Testis (tissue), 2 donors: ENCODE measurements at regions not wholly inside any gene's neighbourhood (a gene's known extent, or its start where the extent isn't known, plus 50 kb on each side); places are given as distances from the start of the nearest gene placed in this dataset.

Experiments used
- DNase-seq: peaks from one replicate; pipeline ENCODE4 v3.0.0-alpha.2; 2019
- H3K27ac ChIP-seq, 2 donors: fragments of 200-600 bp; sonication (generic); one replicate each; pipeline ENCODE4 v1.5.1; 2019
- H3K27me3 ChIP-seq: fragments of 200-600 bp; sonication (generic); one replicate; pipeline ENCODE4 v1.5.1; 2019
- H3K36me3 ChIP-seq: fragments of 200-600 bp; sonication (generic); one replicate; pipeline ENCODE4 v1.5.1; 2017; ENCODE audit warnings: low read depth; ENCODE audit errors: missing control alignments
- H3K4me1 ChIP-seq: fragments of 200-600 bp; sonication (generic); one replicate; pipeline ENCODE4 v1.5.1; 2019
- H3K4me3 ChIP-seq, 2 donors: fragments of 200-600 bp; sonication (generic); one replicate each; pipeline ENCODE4 v1.5.1; 2017 to 2019
- H3K9me3 ChIP-seq: fragments of 200-600 bp; sonication (generic); one replicate; pipeline ENCODE4 v1.5.1; 2017
- CTCF ChIP-seq, 3 experiments: fragments of 450-650 bp in 2 of 3; fragments of 200-600 bp in 1 of 3; sonication (generic) in 1 of 3; IDR thresholded peaks; one replicate each; pipeline ENCODE4 v1.5.1; 2016 to 2019; ENCODE audit warnings: antibody characterized with exemption in 3 of 3, mild to moderate bottlenecking in 2 of 3, moderate library complexity in 1 of 3
- POLR2A ChIP-seq: fragments of 450-650 bp; IDR thresholded peaks from one replicate; pipeline ENCODE4 v1.6.1; 2017; ENCODE audit warnings: antibody characterized with exemption, mild to moderate bottlenecking, moderate library complexity
- WGBS, 2 donors: methylation state at CpG; one replicate each; pipeline ENCODE4 v1.1.5; 2018; 5-methylcytosine and 5-hydroxymethylcytosine counted together
- intact Hi-C: fragments of 100-400 bp; cut with DNase I; formaldehyde crosslinking; loops from one replicate; pipeline ENCODE4 v1.15.1; 2023; ENCODE audit warnings: low total_unique reads

GRCh38 chr13:38147050-38147449 is 202.6 kb upstream of the UFM1 start:
- H3K27ac ChIP-seq: no peak overlapping the region
- TF ChIP-seq POLR2A: no peak
- no peak for TF ChIP-seq CTCF (IDR thresholded peaks at IDR 0.05)
- no peak overlapping the region for H3K4me3 ChIP-seq

GRCh38 chr13:38141792-38142191 is 207.9 kb upstream of the UFM1 start:
- Histone ChIP-seq H3K9me3 (no peaks in the 10 kb centered on the region), H3K4me3 (no peak overlapping the region), H3K27me3 (no peaks in the 10 kb centered on the region), H3K36me3 (no peaks in the 10 kb centered on the region), H3K4me1 (no peaks in the 10 kb centered on the region), H3K27ac (no peak overlapping the region)
- DNase-seq: no peak
- TF ChIP-seq POLR2A (no peak), CTCF (IDR thresholded peaks at IDR 0.05) (no peak)
- intact Hi-C loops: no loop called here

More at GRCh38 chr13:38147050-38147449, 202.6 kb upstream of the UFM1 start:
- no peaks in the 10 kb centered on the region for H3K36me3 ChIP-seq
- no peak for DNase-seq
- 59 to 61% methylated on average over 3 of the region's 3 CpGs for WGBS, 2 donors
- no peaks in the 10 kb centered on the region for H3K4me1 ChIP-seq
- H3K9me3 ChIP-seq: no peaks in the 10 kb centered on the region
- H3K27me3 ChIP-seq: no peaks in the 10 kb centered on the region
- intact Hi-C loops: no loop called here

DNA sequence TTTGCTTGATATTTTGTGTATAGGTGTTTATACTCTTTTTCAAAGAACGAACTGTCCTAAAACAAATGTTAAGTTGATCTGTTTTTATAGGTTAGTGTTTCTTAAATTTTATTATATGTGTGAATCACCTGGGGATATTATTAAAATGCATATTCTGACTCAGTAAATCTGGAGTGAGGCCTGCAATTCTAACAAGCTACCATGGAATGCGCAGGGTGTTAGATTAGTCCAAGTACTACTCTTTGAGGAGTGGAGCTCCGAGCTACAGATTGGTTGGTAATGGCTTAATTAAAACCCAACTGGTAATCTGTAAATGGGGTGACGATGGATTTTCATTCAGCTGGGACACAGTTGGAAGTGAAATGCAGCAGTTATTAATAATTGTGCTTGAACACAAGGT is 214.1 kb upstream of the UFM1 start:
- Histone ChIP-seq H3K36me3 (no peaks in the 10 kb centered on the region), H3K4me1 (no peaks in the 10 kb centered on the region), H3K27ac (no peak overlapping the region), H3K9me3 (no peaks in the 10 kb centered on the region), H3K4me3 (no peak overlapping the region), H3K27me3 (no peaks in the 10 kb centered on the region)
- DNase-seq: no peak
- intact Hi-C loops: no loop called here
- no peak for TF ChIP-seq POLR2A
- no peak for TF ChIP-seq CTCF (IDR thresholded peaks at IDR 0.05)
- WGBS, 2 donors: 76 to 83% methylated on average over 4 of the region's 4 CpGs

DNA sequence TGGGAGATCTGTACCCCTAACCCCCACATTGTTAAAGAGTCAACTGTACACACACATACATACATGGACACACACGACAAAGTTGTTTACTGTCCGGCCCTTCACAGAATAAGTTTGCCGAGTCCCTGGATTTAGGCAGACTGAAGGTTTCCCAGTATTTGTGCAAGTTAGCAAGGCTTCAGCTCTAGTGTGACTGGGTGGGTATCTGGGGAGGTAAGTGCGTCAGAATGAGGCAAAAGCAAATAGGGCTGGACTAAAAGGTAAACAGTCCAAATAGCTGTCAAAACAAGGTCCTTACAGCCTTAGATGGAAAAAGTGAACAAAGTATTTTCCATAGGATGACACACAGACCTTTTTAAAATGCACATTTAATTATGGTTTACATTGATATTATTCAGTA is 228.4 kb upstream of the UFM1 start:
- no peaks in the 10 kb centered on the region for H3K27me3 ChIP-seq
- 89 to 94% methylated on average over 4 of the region's 4 CpGs for WGBS, 2 donors
- no peaks in the 10 kb centered on the region for H3K4me1 ChIP-seq
- no peak overlapping the region for H3K4me3 ChIP-seq
- H3K36me3 ChIP-seq: no peaks in the 10 kb centered on the region
- no peak for DNase-seq
- TF ChIP-seq CTCF (IDR thresholded peaks at IDR 0.05) (no peak), POLR2A (no peak)
- H3K27ac ChIP-seq: no peak overlapping the region
- intact Hi-C loops: no loop called here
- no peaks in the 10 kb centered on the region for H3K9me3 ChIP-seq

GRCh38 chr13:38103851-38104250 is 234.3 kb upstream of the TRPC4 start:
- H3K27ac ChIP-seq: no peak overlapping the region
- intact Hi-C loops: no loop called here
- TF ChIP-seq CTCF (IDR thresholded peaks at IDR 0.05): no peak
- TF ChIP-seq POLR2A: no peak
- DNase-seq: no peak
- no peaks in the 10 kb centered on the region for H3K9me3 ChIP-seq
- H3K4me1 ChIP-seq: no peaks in the 10 kb centered on the region
- H3K4me3 ChIP-seq: no peak overlapping the region
- no peaks in the 10 kb centered on the region for H3K36me3 ChIP-seq
- H3K27me3 ChIP-seq: no peaks in the 10 kb centered on the region
